ENCODE measurements at regions not wholly inside any gene's neighbourhood (a gene's known extent, or its start where the extent isn't known, plus 50 kb on each side); places are given as distances from the start of the nearest gene placed in this dataset.

- TF ChIP-seq, protein P1, sequence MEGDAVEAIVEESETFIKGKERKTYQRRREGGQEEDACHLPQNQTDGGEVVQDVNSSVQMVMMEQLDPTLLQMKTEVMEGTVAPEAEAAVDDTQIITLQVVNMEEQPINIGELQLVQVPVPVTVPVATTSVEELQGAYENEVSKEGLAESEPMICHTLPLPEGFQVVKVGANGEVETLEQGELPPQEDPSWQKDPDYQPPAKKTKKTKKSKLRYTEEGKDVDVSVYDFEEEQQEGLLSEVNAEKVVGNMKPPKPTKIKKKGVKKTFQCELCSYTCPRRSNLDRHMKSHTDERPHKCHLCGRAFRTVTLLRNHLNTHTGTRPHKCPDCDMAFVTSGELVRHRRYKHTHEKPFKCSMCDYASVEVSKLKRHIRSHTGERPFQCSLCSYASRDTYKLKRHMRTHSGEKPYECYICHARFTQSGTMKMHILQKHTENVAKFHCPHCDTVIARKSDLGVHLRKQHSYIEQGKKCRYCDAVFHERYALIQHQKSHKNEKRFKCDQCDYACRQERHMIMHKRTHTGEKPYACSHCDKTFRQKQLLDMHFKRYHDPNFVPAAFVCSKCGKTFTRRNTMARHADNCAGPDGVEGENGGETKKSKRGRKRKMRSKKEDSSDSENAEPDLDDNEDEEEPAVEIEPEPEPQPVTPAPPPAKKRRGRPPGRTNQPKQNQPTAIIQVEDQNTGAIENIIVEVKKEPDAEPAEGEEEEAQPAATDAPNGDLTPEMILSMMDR (IDR thresholded peaks at IDR 0.05): no peak
- TF ChIP-seq EP300 (IDR thresholded peaks at IDR 0.05) (no peak), POLR2A (IDR thresholded peaks at IDR 0.05) (no peak), POLR2AphosphoS5 (IDR thresholded peaks at IDR 0.05) (no peak)
Measured at GRCh38 chr2:224136396-224136795, 97.3 kb upstream of the SERPINE2 start.

Measured in suprapubic skin (tissue), 4 donors.